Natural killer cell (primary cell): ENCODE measurements at regions not wholly inside any gene's neighbourhood (a gene's known extent, or its start where the extent isn't known, plus 50 kb on each side); places are given as distances from the start of the nearest gene placed in this dataset.

Experiments
- ATAC-seq, 3 donors: fragments of 150-1000 bp in 2 of 3; fragments of 200-7000 bp in 1 of 3; cut with Tn5 transposase; 1 replicate in 1 of 3; 2 replicates in 2 of 3; pipeline ENCODE4 v1.10.0; 2021; ENCODE audit warnings: mild to moderate bottlenecking in 2 of 3, moderate library complexity in 2 of 3
- DNase-seq, 2 donors: peaks; one replicate each; pipeline versions ENCODE4 v3.0.0 to v3.0.0-alpha.2; 2013 to 2021; ENCODE audit warnings: mixed read lengths in 1 of 2
- H3K27ac ChIP-seq: one replicate; pipeline ENCODE4 v1.5.1; 2013; ENCODE audit warnings: mild to moderate bottlenecking, low read length
- H3K27me3 ChIP-seq: one replicate; pipeline ENCODE4 v1.6.1; 2013; ENCODE audit warnings: low read length; ENCODE audit not compliant: control insufficient read depth, insufficient read depth
- H3K36me3 ChIP-seq: one replicate; pipeline ENCODE4 v1.6.1; 2013; ENCODE audit warnings: low read length; ENCODE audit not compliant: control insufficient read depth, insufficient read depth
- H3K4me1 ChIP-seq: one replicate; pipeline ENCODE4 v1.6.1; 2013; ENCODE audit warnings: low read length; ENCODE audit not compliant: control insufficient read depth, insufficient read depth
- H3K4me3 ChIP-seq: one replicate; pipeline ENCODE4 v1.5.1; 2013; ENCODE audit warnings: low read length
- H3K9me3 ChIP-seq: one replicate; pipeline ENCODE4 v1.6.1; 2013; ENCODE audit warnings: low read length; ENCODE audit not compliant: control insufficient read depth, insufficient read depth
- H3K27ac Mint-ChIP-seq, 2 donors: one replicate each; pipeline ENCODE4 v1.8.0; 2022; ENCODE audit warnings: mild to moderate bottlenecking in 2 of 2, mixed read lengths in 2 of 2, moderate library complexity in 1 of 2
- H3K27me3 Mint-ChIP-seq, 2 donors: one replicate each; pipeline ENCODE4 v1.8.0; 2022; ENCODE audit warnings: low read depth in 2 of 2, mixed read lengths in 2 of 2
- H3K36me3 Mint-ChIP-seq: one replicate; pipeline ENCODE4 v1.8.0; 2022; ENCODE audit warnings: mixed read lengths
- H3K4me1 Mint-ChIP-seq, 2 donors: one replicate each; pipeline ENCODE4 v1.8.0; 2022; ENCODE audit warnings: mixed read lengths in 2 of 2
- H3K4me3 Mint-ChIP-seq: one replicate; pipeline ENCODE4 v1.8.0; 2022; ENCODE audit warnings: mild to moderate bottlenecking, moderate library complexity, mixed read lengths
- H3K9me3 Mint-ChIP-seq, 2 donors: one replicate each; pipeline ENCODE4 v1.8.0; 2022; ENCODE audit warnings: mixed read lengths in 2 of 2
- WGBS: methylation state at CpG from one replicate; pipeline ENCODE4 v1.1.7; 2013; ENCODE audit warnings: missing lambda C conversion rate; ENCODE audit not compliant: insufficient coverage; 5-methylcytosine and 5-hydroxymethylcytosine counted together
- intact Hi-C: fragments of 100-400 bp; cut with micrococcal nuclease; formaldehyde crosslinking; loops from one replicate; pipeline ENCODE4 v1.14.2; 2022
- TF ChIP-seq, protein P1 (sequence below): fragments of 200-600 bp; IDR thresholded peaks from one replicate; pipeline ENCODE4 v1.8.0; 2022; ENCODE audit warnings: antibody characterized with exemption

DNA sequence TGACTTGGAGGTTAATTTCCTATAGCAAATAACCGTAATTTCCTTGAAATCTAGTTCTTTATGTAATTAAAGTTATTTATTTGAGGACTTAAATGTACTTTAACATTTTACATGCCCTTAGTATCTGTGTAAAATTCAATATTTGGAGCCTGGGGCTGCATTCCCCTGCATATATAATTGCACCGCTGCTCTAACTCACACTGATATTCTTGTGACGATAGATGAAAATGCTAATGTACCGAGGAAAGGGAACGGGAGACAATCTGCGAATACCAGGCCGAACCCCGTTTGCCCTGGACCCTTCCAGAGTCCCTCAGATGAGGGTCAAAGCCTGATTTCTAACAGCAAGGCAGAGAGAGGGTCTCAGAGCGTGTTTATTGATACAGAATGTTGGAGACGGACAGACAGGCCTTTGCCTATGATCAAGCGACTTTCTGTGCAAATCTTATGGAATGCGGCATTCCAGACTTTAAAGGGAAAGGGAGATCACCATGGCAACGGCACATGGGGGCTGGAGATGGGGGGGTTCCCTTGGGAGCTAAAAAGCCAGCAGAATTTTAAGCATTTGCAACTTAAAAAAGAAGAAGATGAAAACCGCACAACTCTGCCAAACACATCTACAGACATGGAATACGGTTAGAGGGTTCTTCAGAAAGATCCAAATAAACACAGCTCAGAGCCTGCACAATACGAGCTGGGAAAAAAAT is 57.6 kb upstream of the TWIST2 start:
- no peaks in the 10 kb centered on the region for H3K4me1 ChIP-seq
- TF ChIP-seq, protein P1, sequence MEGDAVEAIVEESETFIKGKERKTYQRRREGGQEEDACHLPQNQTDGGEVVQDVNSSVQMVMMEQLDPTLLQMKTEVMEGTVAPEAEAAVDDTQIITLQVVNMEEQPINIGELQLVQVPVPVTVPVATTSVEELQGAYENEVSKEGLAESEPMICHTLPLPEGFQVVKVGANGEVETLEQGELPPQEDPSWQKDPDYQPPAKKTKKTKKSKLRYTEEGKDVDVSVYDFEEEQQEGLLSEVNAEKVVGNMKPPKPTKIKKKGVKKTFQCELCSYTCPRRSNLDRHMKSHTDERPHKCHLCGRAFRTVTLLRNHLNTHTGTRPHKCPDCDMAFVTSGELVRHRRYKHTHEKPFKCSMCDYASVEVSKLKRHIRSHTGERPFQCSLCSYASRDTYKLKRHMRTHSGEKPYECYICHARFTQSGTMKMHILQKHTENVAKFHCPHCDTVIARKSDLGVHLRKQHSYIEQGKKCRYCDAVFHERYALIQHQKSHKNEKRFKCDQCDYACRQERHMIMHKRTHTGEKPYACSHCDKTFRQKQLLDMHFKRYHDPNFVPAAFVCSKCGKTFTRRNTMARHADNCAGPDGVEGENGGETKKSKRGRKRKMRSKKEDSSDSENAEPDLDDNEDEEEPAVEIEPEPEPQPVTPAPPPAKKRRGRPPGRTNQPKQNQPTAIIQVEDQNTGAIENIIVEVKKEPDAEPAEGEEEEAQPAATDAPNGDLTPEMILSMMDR, result no peak
- no peaks in the 10 kb centered on the region for H3K9me3 ChIP-seq
- Mint-ChIP-seq H3K27ac (no peak overlapping the region), H3K4me1 (no peaks in the 10 kb centered on the region), H3K9me3 (no peaks in the 10 kb centered on the region), H3K4me3 (no peak overlapping the region), H3K27me3 (peaks cover 7 to 8% of the 10 kb centered on the region in 2 donors), H3K36me3 (no peaks in the 10 kb centered on the region)
- no peak overlapping the region for H3K27ac ChIP-seq
- intact Hi-C loops, result no loop called here
- no peak overlapping the region for H3K4me3 ChIP-seq
- 88% methylated on average over 15 of the region's 16 CpGs for WGBS
- H3K27me3 ChIP-seq, result no peaks in the 10 kb centered on the region
- no peaks in the 10 kb centered on the region for H3K36me3 ChIP-seq
- ATAC-seq (no peak), DNase-seq (no peak)

DNA sequence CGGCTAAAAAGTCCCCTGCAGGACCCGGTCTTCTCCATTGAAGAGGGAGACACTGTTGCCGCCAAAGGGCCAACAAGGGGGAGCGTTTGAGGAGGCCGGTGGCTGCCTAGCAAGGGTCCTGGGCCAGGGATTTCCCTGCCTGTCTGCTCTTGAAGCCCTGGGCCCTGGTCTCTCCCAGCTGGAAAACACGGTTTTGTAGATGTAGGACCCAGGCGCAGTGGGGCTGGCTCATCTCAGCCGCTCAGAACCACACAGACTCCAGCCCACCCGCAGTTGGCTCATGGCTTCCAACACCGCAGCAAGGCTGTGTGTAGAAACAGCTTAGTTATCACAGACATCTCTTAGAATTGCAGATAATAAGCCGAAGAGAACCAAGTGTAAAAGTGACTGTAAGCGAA is 57.1 kb upstream of the TWIST2 start:
- H3K9me3 ChIP-seq, result no peaks in the 10 kb centered on the region
- DNase-seq (no peak), ATAC-seq (no peak)
- H3K27ac Mint-ChIP-seq, result no peak overlapping the region
- H3K4me3 ChIP-seq, result no peak overlapping the region
- peaks cover 7 to 8% of the 10 kb centered on the region in 2 donors for H3K27me3 Mint-ChIP-seq
- no peak overlapping the region for H3K4me3 Mint-ChIP-seq
- H3K36me3 ChIP-seq, result no peaks in the 10 kb centered on the region
- H3K9me3 Mint-ChIP-seq, result no peaks in the 10 kb centered on the region
- TF ChIP-seq, protein P1, result no peak
- intact Hi-C loops, result no loop called here
- H3K27ac ChIP-seq, result no peak overlapping the region
- WGBS, result 92% methylated on average over 12 of the region's 12 CpGs
- no peaks in the 10 kb centered on the region for H3K27me3 ChIP-seq
- no peaks in the 10 kb centered on the region for H3K4me1 ChIP-seq
- H3K36me3 Mint-ChIP-seq, result no peaks in the 10 kb centered on the region
- H3K4me1 Mint-ChIP-seq, result no peaks in the 10 kb centered on the region

DNA sequence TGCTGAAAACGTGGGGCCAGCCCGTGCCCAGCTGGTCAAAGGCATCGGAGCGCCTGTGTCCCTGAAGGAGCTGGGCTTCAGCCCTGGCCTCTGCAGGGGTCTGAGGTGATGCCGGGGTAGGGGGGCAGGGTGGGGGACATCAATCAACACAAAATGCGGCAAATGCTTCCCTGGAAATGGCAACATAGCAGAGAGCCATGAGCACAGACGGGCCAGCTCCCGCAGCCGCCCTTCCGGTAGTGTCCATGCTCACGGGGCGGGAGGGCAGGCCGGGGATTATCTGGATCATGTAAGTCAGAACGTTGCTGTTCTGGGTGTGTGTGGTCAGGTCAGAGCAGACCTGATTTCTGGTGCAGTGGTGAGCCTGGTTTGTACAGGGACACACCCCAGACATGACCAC is 56.5 kb upstream of the TWIST2 start:
- Mint-ChIP-seq H3K36me3 (no peaks in the 10 kb centered on the region), H3K4me3 (no peak overlapping the region), H3K4me1 (no peaks in the 10 kb centered on the region), H3K27ac (no peak overlapping the region), H3K9me3 (no peaks in the 10 kb centered on the region), H3K27me3 (peaks cover 5 to 7% of the 10 kb centered on the region in 2 donors)
- intact Hi-C loops, result no loop called here
- H3K9me3 ChIP-seq, result no peaks in the 10 kb centered on the region
- ATAC-seq (no peak), DNase-seq (no peak)
- no peaks in the 10 kb centered on the region for H3K4me1 ChIP-seq
- TF ChIP-seq, protein P1, result no peak
- H3K27me3 ChIP-seq, result no peaks in the 10 kb centered on the region
- 91% methylated on average over 14 of the region's 14 CpGs for WGBS
- no peak overlapping the region for H3K27ac ChIP-seq
- H3K4me3 ChIP-seq, result no peak overlapping the region
- H3K36me3 ChIP-seq, result no peaks in the 10 kb centered on the region

DNA sequence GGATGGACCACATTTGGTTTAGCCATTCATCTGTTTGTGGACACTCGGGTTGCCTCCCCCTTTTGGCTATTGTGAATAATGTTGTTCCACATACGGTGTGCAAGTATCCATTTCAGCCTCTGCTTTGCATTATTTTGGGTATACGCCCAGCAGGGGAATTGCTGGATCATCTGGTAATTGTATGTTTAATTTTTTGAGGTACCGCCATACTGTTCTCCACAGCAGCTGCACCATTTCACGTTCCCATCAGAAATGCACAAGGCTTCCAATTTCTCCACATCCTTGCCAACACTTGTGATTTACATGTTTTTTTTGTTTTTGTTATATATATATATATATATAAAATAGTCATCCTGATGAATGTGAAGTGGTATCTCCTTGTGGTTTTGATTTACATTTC is 54.6 kb upstream of the TWIST2 start:
- Mint-ChIP-seq H3K36me3 (no peaks in the 10 kb centered on the region), H3K27ac (no peak overlapping the region), H3K4me1 (no peaks in the 10 kb centered on the region), H3K9me3 (no peaks in the 10 kb centered on the region), H3K27me3 (peaks cover 10 to 22% of the 10 kb centered on the region in 2 donors), H3K4me3 (no peak overlapping the region)
- no peaks in the 10 kb centered on the region for H3K27me3 ChIP-seq
- no peak for DNase-seq
- no peaks in the 10 kb centered on the region for H3K9me3 ChIP-seq
- TF ChIP-seq, protein P1, result no peak
- ATAC-seq, result no peak
- no peak overlapping the region for H3K4me3 ChIP-seq
- H3K27ac ChIP-seq, result no peak overlapping the region
- no peaks in the 10 kb centered on the region for H3K36me3 ChIP-seq
- no peaks in the 10 kb centered on the region for H3K4me1 ChIP-seq
- 88% methylated on average over 2 of the region's 5 CpGs for WGBS
- intact Hi-C loops, result no loop called here
